HFF-Myc (cell line): ENCODE measurements at regions not wholly inside any gene's neighbourhood (a gene's known extent, or its start where the extent isn't known, plus 50 kb on each side); places are given as distances from the start of the nearest gene placed in this dataset.
A peak's percentile ranks its signal among the peaks of the same experiment; 100 is the strongest.
"Not testable (repeated sequence)": the region's sequence is repeated elsewhere in the genome, so short reads cannot be mapped to it uniquely, and the experiment has no call there.

Experiments
- DNase-seq: peaks from one replicate; pipeline ENCODE4 v3.0.0-alpha.2; 2011; ENCODE audit warnings: low read depth; ENCODE audit errors: extremely low read depth
- H3K4me3 ChIP-seq: replicated peaks from 2 replicates; pipeline ENCODE4 v1.5.1; 2011; ENCODE audit warnings: low read depth, mild to moderate bottlenecking, control low read depth, low read length
- CTCF ChIP-seq: IDR thresholded peaks from 2 replicates; pipeline ENCODE4 v1.5.1; 2012; ENCODE audit warnings: mild to moderate bottlenecking, low read depth, low read length, control low read depth; ENCODE audit errors: missing control alignments

GRCh38 chr6:67694127-67694526, 941.0 kb upstream of the ADGRB3 start:
- peak; percentile 23 for TF ChIP-seq CTCF
- no peak overlapping the region for H3K4me3 ChIP-seq
- DNase-seq = no peak

- TF ChIP-seq CTCF = no peak
- no peak overlapping the region for H3K4me3 ChIP-seq
- DNase-seq = no peak
Observed at GRCh38 chr6:67689329-67689728, 945.8 kb upstream of the ADGRB3 start.

- no peak for DNase-seq
- no peak for TF ChIP-seq CTCF
- no peak overlapping the region for H3K4me3 ChIP-seq
Observed at GRCh38 chr6:67687396-67687795, 947.7 kb upstream of the ADGRB3 start.

- H3K4me3 ChIP-seq, DNase-seq: not testable (repeated sequence)
Observed at GRCh38 chr6:67686225-67686624, 948.9 kb upstream of the ADGRB3 start.

GRCh38 chr6:67683960-67684359, 951.1 kb upstream of the ADGRB3 start:
- H3K4me3 ChIP-seq = no peak overlapping the region
- TF ChIP-seq CTCF = no peak
- peak; percentile 2 for DNase-seq

- TF ChIP-seq CTCF = no peak
- no peak overlapping the region for H3K4me3 ChIP-seq
- no peak for DNase-seq
Observed at GRCh38 chr6:67680297-67680932, 954.7 kb upstream of the ADGRB3 start.

- H3K4me3 ChIP-seq = no peak overlapping the region
- no peak for TF ChIP-seq CTCF
- no peak for DNase-seq
Observed at GRCh38 chr6:67679566-67680296, 955.4 kb upstream of the ADGRB3 start.
